ENCODE measurements at regions not wholly inside any gene's neighbourhood (a gene's known extent, or its start where the extent isn't known, plus 50 kb on each side); places are given as distances from the start of the nearest gene placed in this dataset.

DNA sequence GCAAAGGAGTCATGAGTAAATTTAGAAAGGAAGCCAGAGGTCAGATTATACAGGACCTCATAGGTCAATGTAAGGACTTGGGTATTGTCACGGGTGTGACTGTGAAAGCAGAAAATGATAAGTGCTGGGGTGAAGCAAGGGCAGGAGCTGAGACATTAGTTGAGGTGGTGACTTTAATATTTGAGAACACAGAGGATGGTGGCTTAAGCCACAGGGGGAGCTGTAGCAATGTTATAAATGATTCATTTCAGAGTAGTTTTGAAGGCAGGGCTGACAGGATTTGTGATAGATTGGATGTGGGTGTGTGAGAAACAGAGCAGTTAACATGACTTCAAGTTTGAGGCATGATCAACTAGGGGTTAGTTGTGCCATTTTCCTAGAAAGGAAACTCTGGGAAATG lies 659.9 kb downstream of the EPM2A start:
- H3K27ac ChIP-seq, result no peak overlapping the region
- no peaks in the 10 kb centered on the region for H3K36me3 ChIP-seq
- TF ChIP-seq, protein P1, sequence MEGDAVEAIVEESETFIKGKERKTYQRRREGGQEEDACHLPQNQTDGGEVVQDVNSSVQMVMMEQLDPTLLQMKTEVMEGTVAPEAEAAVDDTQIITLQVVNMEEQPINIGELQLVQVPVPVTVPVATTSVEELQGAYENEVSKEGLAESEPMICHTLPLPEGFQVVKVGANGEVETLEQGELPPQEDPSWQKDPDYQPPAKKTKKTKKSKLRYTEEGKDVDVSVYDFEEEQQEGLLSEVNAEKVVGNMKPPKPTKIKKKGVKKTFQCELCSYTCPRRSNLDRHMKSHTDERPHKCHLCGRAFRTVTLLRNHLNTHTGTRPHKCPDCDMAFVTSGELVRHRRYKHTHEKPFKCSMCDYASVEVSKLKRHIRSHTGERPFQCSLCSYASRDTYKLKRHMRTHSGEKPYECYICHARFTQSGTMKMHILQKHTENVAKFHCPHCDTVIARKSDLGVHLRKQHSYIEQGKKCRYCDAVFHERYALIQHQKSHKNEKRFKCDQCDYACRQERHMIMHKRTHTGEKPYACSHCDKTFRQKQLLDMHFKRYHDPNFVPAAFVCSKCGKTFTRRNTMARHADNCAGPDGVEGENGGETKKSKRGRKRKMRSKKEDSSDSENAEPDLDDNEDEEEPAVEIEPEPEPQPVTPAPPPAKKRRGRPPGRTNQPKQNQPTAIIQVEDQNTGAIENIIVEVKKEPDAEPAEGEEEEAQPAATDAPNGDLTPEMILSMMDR (IDR thresholded peaks at IDR 0.05; ENCODE audit: low read depth, low read length), result no peak
- H3K27me3 ChIP-seq (ENCODE audit: insufficient read depth, low read depth, severe bottlenecking), result no peaks in the 10 kb centered on the region
- no peak for DNase-seq
- no peak overlapping the region for H3K4me3 ChIP-seq (ENCODE audit: low read depth, low read length)
- H3K9me3 ChIP-seq (ENCODE audit: severe bottlenecking), result no peaks in the 10 kb centered on the region

DNA sequence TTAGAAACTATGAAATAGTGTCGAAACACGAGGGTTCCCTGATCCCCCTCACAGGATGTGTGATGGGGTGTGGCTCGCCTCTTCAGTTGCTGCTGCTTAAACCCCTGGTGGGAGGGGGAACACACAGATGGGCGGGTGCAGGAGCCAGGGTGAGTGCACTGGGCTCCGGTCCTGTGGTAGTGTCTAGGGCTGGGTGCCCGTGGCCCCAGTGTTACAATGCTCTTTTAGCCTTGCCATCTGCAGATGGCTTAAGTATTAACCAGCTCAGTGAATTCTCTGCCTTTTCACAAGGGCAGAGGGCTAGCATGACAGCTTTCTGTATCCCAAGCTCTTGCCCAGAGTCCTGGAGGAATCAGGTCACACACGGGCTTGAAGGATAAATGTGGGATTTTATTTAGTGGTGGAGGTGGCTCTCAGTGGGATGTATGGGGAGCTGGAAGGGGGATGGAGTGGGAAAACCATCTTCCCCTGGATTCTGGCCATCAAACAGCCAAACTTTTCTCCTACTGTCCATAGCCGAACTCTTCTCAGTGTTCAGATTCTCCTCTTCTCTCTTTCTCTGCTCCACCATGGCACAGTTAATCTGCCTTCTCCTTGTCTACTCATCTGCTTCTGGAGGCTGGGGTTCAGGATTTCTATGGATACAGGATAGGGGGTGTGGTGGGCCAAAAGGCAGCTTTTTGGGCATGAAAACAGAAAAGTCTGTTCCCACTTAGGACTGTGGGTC lies 659.0 kb downstream of the EPM2A start:
- TF ChIP-seq, protein P1 (IDR thresholded peaks at IDR 0.05; ENCODE audit: low read depth, low read length), result no peak
- no peaks in the 10 kb centered on the region for H3K9me3 ChIP-seq (ENCODE audit: severe bottlenecking)
- H3K4me3 ChIP-seq (ENCODE audit: low read depth, low read length), result no peak overlapping the region
- no peak for DNase-seq
- no peaks in the 10 kb centered on the region for H3K27me3 ChIP-seq (ENCODE audit: insufficient read depth, low read depth, severe bottlenecking)
- no peak overlapping the region for H3K27ac ChIP-seq
- H3K36me3 ChIP-seq, result no peaks in the 10 kb centered on the region

DNA sequence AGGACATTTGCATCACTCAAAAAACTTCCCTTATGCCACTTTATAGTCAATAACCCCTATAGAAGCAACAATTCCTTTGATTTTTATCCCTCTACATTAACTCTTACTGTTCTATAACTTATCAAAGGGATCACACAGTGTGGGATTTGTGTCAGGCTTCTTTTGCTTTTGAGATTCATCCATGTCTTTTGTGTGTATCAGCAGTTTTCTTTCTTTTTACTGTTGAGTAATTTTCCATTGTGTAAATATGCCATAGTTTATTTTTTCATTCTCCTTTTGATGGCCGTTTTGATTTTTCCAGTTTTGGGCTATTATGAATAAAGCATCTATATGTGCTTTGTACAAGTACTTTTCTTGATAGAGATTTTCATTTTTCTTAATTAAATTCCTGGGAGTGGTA lies 657.9 kb downstream of the EPM2A start:
- Histone ChIP-seq H3K27ac (no peak overlapping the region), H3K4me3 (ENCODE audit: low read depth, low read length) (no peak overlapping the region), H3K36me3 (no peaks in the 10 kb centered on the region), H3K27me3 (ENCODE audit: insufficient read depth, low read depth, severe bottlenecking) (no peaks in the 10 kb centered on the region), H3K9me3 (ENCODE audit: severe bottlenecking) (no peaks in the 10 kb centered on the region)
- DNase-seq, result no peak
- TF ChIP-seq, protein P1 (IDR thresholded peaks at IDR 0.05; ENCODE audit: low read depth, low read length), result no peak

DNA sequence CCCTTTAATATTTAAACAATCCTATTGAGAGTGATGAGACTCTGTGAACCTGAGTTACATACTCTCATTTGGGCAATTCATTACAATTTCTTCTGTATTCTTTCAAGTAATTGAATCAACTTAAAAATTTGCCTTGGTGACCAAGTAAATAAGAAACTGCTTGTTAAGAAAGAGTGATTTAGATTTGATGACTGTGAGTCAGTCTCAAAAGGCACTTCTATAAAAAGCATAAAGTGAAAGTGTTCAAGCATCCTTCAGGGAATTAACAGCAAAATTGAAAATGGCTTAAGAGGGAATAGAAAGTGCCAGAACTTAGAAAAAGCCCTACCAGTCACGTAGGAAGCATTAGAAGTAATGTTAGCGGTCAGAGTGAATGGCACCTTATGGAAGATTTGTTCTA lies 654.7 kb downstream of the EPM2A start:
- Histone ChIP-seq H3K36me3 (no peaks in the 10 kb centered on the region), H3K27ac (no peak overlapping the region), H3K27me3 (ENCODE audit: insufficient read depth, low read depth, severe bottlenecking) (no peaks in the 10 kb centered on the region), H3K4me3 (ENCODE audit: low read depth, low read length) (no peak overlapping the region), H3K9me3 (ENCODE audit: severe bottlenecking) (no peaks in the 10 kb centered on the region)
- no peak for DNase-seq
- TF ChIP-seq, protein P1 (IDR thresholded peaks at IDR 0.05; ENCODE audit: low read depth, low read length), result no peak

- DNase-seq, result no peak
- Histone ChIP-seq H3K27me3 (ENCODE audit: insufficient read depth, low read depth, severe bottlenecking) (no peaks in the 10 kb centered on the region), H3K9me3 (ENCODE audit: severe bottlenecking) (no peaks in the 10 kb centered on the region), H3K27ac (no peak overlapping the region), H3K36me3 (no peaks in the 10 kb centered on the region), H3K4me3 (ENCODE audit: low read depth, low read length) (no peak overlapping the region)
- TF ChIP-seq, protein P1 (IDR thresholded peaks at IDR 0.05; ENCODE audit: low read depth, low read length), result no peak
Observed at GRCh38 chr6:145081677-145082076, 653.6 kb downstream of the EPM2A start.

DNA sequence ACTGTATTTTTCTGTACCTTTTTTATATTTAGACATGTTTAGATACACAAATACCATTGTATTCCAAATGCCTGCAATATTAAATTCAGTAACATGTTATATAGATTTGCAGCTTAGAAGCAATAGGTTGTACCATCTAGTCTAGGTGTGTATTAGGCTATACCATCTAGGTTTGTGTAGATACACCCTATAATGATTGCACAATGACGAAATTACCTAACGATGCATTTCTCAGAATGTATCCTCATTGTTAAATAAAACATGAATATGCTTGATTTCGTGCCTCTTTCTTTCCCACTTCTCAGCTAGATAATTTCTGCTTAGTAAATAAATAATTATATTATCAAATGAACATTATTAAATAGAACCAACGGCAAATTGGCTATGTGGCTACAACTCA lies 653.0 kb downstream of the EPM2A start:
- Histone ChIP-seq H3K27me3 (ENCODE audit: insufficient read depth, low read depth, severe bottlenecking) (no peaks in the 10 kb centered on the region), H3K9me3 (ENCODE audit: severe bottlenecking) (no peaks in the 10 kb centered on the region), H3K4me3 (ENCODE audit: low read depth, low read length) (no peak overlapping the region), H3K36me3 (no peaks in the 10 kb centered on the region), H3K27ac (no peak overlapping the region)
- no peak for DNase-seq
- TF ChIP-seq, protein P1 (IDR thresholded peaks at IDR 0.05; ENCODE audit: low read depth, low read length), result no peak

All from WERI-Rb-1 (cell line).